Activated T-cell treated with anti-CD3 and anti-CD28 coated beads for 48 hours (primary cell): ENCODE measurements at regions not wholly inside any gene's neighbourhood (a gene's known extent, or its start where the extent isn't known, plus 50 kb on each side); places are given as distances from the start of the nearest gene placed in this dataset.

Source experiments
- DNase-seq: peaks from one replicate; pipeline ENCODE4 v3.0.0-alpha.2; 2020; ENCODE audit warnings: low read depth

DNA sequence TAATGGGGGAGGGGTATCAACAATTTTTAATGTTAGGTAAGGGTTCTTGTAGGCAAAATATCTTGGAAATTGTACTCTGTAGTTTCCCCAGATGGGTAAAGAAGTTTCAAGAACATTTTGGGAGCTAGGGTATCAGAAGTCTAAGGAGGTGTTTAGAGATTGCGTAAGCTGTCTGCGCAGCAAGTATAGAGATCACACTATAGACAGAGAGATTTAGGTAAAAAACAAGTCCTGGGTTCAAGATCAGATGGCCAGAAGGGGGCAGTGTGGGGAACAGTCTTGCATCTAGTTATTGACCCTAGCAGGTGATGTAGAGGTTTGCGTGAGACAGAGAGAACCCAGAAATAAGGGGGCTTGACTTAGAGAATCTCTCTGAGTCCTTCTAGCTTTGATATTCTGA lies 80.8 kb downstream of the S1PR1 start:
- DNase-seq = no peak

- DNase-seq = no peak
These were observed 86.7 kb downstream of the S1PR1 start for GRCh38 chr1:101323535-101323934.

DNA sequence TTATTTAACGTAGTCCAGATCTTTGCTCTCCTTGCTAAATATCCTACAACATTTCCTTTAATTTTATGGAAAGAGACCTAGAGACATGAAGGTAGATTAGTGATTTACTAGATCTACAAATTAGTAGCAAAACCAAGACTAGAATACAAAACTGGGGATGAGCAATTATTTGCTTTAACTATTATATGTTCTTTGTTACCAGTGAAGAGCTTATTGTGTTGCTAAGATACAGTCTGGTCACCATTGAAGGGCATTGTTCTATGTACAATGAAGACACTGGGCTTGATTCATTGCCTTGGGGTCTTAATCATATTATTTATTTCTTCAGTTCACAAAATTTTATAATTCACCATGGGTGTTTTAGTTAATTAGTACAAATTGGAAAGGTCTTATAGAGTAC lies 88.3 kb downstream of the S1PR1 start:
- DNase-seq = no peak

DNA sequence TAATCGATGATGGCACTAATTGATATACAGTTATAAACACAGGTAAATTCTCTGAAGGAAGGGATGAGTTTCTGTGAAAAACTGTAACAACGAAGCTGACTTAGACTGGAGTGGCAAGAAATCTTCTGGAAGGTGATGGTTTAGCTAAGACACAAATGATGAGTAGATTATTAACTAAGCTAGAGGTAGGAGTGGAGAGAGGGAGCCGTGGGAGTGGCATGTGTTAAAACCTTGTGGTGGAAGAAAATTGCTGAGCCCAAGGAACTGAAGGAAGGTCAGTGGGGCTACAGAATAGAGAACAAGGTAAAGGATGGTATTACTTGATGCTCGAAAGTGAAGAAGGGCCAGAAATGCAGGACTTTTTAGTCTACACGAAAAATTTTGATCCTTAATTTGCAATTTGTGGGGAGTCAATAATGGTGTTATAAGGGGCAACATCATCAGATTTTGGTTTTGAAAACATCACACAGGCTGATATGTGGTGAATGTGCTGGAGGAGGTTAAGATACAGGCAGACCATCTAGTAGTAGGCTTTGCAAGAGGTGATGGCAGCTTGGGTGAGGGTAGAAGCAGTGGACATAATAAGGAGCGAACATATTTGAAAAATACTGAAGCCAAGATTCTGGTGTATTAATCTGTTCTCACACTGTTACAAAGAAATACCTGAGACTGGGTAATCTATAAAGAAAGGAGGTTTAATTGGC lies 93.8 kb downstream of the S1PR1 start:
- DNase-seq = no peak

- no peak for DNase-seq
These were observed 95.0 kb downstream of the S1PR1 start for GRCh38 chr1:101331794-101332193.

DNA sequence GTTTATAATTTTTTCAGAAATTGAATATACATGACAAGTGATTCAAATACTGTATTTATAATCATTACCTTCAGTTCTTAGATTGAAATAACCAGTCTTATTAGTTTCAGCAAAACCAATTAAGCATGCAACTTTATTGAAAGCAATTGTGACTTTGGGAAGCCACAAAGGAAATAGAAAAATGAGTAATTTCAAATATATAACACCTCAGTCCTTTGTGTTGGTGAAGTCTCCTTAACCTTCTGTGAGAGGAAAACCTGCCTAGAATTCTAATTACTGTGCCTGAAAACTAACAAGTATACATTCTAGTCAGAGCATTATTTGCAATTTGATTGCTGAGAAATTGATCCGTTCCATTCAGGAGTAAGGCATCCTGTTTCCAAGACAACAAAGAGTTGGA lies 95.8 kb downstream of the S1PR1 start:
- no peak for DNase-seq

- DNase-seq = no peak
These were observed 96.4 kb downstream of the S1PR1 start for GRCh38 chr1:101333186-101333585.

- DNase-seq = no peak
These were observed 101.1 kb downstream of the S1PR1 start for GRCh38 chr1:101337968-101338367.

GRCh38 chr1:101338714-101339430 lies 102.1 kb downstream of the S1PR1 start:
- no peak for DNase-seq

GRCh38 chr1:101344745-101345144 lies 107.9 kb downstream of the S1PR1 start:
- DNase-seq = no peak

DNA sequence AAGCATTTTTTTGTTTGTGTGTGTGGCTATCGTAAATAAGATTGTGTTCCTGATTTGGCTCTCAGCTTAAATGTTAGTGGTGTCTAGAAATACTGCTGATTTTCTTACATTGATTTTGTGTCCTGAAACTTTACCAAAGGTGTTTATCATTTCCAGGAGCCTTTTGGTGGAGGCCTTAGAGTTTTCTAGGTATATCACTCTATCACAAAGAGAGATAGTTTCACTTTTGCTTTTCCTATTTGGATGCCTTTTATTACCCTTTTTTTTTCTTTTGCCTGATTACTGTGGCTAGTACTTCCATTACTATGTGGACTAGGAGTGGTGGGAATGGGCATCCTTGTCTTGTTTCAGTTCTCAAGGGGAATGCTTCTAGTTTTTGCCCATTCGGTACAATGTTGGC lies 109.6 kb downstream of the S1PR1 start:
- no peak for DNase-seq

GRCh38 chr1:101356013-101356412 lies 119.2 kb downstream of the S1PR1 start:
- DNase-seq = no peak

- no peak for DNase-seq
These were observed 120.0 kb downstream of the S1PR1 start for GRCh38 chr1:101356604-101357443.

DNA sequence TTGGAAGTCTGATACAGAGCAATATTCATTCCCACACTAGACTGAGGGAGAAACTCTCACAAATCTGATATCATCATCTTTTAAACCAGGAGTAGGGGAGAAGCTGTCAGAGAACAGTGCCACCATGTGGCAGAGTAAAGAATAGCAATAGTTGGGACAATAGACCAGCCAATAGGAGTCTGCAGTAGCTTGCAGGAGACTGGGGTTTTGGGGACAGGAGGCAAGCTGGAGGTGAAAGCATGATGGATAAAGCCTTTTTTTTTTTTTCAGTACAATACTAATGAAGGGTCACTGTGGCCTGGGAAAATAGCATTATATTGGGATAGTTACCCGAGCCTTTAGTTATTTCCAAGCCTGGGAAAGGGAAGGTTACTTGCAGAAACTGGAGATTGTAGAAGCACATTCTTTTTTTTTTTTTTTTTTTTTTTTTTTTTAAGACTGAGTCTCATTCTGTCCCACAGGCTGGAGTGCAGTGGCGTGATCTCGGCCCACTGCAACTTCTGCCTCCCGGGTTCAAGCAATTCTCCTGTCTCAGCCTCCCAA lies 120.7 kb downstream of the S1PR1 start:
- DNase-seq = peak; percentile 39

DNA sequence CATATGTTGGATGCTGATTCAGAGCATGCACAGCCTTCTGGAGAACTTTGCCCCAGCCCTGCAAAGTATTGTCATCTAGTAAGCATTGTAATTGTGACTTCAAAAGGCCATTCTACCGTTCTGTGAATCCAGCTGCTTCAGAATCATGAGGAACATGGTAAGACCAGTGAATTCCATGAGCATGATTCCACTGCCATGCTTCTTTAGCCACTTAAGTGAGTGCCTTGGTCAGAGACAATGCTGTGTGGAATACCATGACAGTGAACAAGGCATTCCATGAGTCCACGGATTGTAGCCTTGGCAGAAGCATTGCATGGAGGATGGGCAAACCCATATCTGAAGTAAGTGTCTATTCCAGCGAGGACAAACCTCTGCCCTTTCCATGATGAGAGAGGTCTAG lies 123.7 kb downstream of the S1PR1 start:
- no peak for DNase-seq

GRCh38 chr1:101363891-101364318 lies 127.1 kb downstream of the S1PR1 start:
- no peak for DNase-seq

DNA sequence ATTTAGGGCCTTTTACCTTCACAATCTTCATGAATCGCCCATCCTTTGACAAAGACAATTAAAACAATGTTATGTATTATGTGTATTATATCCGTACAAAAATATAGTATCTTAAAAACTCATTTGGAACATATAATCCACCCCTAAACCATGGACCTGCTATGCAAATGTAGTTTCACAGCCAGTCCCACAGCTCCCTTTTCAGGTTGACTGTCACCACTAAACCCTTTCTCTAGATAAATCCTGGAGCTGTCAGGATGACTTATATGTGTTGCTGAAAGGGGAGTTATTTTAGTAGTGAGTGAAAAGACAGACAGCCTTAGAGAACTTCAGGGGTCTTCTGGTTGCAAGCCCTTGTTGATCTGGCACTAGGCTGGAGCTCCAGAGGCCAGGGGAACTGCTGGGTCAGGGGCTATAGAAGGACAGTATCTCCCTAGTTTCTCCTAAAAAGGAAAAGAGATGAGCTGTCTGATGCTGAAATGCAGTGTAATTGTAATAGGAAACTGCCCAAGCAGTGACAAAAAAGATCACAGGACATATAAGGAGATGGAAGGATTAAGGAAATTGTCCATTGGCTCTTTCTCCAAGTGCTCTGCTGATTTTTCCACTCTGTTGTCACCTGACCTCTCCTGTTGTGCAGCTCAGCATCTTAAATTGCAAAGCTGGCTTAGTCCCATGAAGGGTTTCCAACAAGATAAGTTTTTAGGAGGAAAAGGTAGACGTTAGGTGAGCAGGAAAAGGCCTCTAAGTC lies 127.7 kb downstream of the S1PR1 start:
- no peak for DNase-seq

GRCh38 chr1:101365186-101365585 lies 128.4 kb downstream of the S1PR1 start:
- DNase-seq = no peak

GRCh38 chr1:101365878-101366277 lies 129.1 kb downstream of the S1PR1 start:
- no peak for DNase-seq

DNA sequence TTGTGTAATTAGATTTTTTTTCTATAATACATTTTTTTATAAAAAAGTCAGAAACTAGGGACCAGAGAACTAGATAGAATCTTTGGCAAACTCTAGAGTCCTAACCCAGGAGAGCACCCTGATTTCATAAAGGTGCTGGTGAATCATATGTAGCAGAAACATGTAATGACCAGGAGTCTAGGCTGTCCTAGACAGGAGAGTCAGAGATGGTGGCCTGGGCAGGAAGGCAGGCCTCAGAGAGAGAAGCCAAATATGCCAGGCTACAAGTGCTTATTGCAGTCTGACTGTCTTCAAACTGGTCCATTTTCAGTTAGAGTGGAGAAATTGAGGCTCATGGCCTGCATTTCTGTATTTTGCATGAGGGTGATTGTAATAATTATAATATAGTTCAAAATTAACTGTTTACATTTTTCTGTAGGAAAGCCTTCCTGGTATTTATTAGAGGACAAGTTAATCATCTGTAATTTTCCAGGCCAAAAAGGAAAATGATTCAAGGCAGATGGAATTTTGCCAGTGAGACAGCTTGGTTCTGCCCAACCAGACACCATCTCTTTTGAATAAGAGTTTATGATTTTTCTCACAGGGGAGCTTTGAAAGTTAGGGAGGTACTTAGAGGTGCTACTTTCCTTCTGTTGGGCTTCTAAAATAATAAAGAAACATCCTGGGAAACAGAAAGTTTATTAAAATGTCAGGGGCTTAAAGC lies 129.8 kb downstream of the S1PR1 start:
- DNase-seq = no peak

DNA sequence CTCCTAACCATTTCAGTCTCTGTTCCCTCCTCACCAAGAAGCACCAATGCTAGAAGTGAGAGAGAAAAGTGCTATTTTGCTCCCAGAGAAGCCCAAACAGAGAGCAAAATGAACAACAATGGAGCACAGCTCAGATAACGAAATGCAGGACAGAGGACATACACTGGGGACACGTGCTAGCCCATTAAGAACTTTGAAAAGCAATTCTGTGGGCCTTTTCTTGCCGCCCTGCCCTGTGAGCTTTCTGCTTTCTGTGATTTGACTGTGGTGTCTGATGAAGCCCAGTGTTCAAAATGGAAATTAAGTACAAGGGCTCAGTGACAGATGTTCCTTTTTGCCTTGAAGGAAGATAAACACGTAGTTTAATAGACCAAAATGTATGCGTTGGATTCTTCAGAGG lies 130.8 kb downstream of the S1PR1 start:
- DNase-seq = no peak
